ENCODE measurements at regions not wholly inside any gene's neighbourhood (a gene's known extent, or its start where the extent isn't known, plus 50 kb on each side); places are given as distances from the start of the nearest gene placed in this dataset.

GRCh38 chr13:40236566-40237168 lies 429.8 kb downstream of the FOXO1 start:
- WGBS, 3 donors = 66 to 77% (median 70%) methylated on average over 12 of the region's 12 CpGs

GRCh38 chr13:40238761-40239160 lies 427.7 kb downstream of the FOXO1 start:
- H3K36me3 ChIP-seq = no peaks in the 10 kb centered on the region
- H3K4me1 ChIP-seq (ENCODE audit: insufficient read depth) = peaks cover 2% of the 10 kb centered on the region
- no peak overlapping the region for H3K27ac ChIP-seq
- no peak overlapping the region for H3K4me3 ChIP-seq
- H3K9me3 ChIP-seq = no peaks in the 10 kb centered on the region
- DNase-seq = no peak
- no peaks in the 10 kb centered on the region for H3K27me3 ChIP-seq
- TF ChIP-seq EP300 (IDR thresholded peaks at IDR 0.05) (no peak), POLR2A (IDR thresholded peaks at IDR 0.05) (no peak), CTCF (IDR thresholded peaks at IDR 0.05) (no peak)
- 92 to 97% (median 95%) methylated on average over 3 of the region's 3 CpGs for WGBS, 3 donors
- intact Hi-C loops (cut with DNase I) = loop anchor here in 3 of 4 donors (10.0 kb wide), 3 partner anchors 164 to 426 kb away; partner anchors contain the start of gene FOXO1 (in 1 of the 3)

More at GRCh38 chr13:40236566-40237168, 429.8 kb downstream of the FOXO1 start:
- peak in 2 of 5 donors; percentile 50 to 75 for DNase-seq
- peak overlapping the region in 1 of 2 donors; percentile 35 for H3K27ac ChIP-seq
- H3K27me3 ChIP-seq = no peaks in the 10 kb centered on the region
- H3K36me3 ChIP-seq = no peaks in the 10 kb centered on the region
- no peaks in the 10 kb centered on the region for H3K9me3 ChIP-seq
- intact Hi-C loops (cut with DNase I) = loop anchor here in 3 of 4 donors (10.0 kb wide), 3 partner anchors 162 to 428 kb away; partner anchors contain the start of gene FOXO1 (in 1 of the 3)
- TF ChIP-seq EP300 (IDR thresholded peaks at IDR 0.05) (peak; percentile 93), CTCF (IDR thresholded peaks at IDR 0.05) (no peak)
- H3K4me3 ChIP-seq = no peak overlapping the region
- H3K4me1 ChIP-seq (ENCODE audit: insufficient read depth) = peaks cover 2% of the 10 kb centered on the region

GRCh38 chr13:40240293-40240692 lies 426.1 kb downstream of the FOXO1 start:
- no peaks in the 10 kb centered on the region for H3K36me3 ChIP-seq
- 87 to 94% (median 88%) methylated on average over 2 of the region's 2 CpGs for WGBS, 3 donors
- no peak overlapping the region for H3K4me3 ChIP-seq
- no peak overlapping the region for H3K27ac ChIP-seq
- DNase-seq = no peak
- intact Hi-C loops (cut with DNase I) = no loop called here
- no peaks in the 10 kb centered on the region for H3K9me3 ChIP-seq
- TF ChIP-seq EP300 (IDR thresholded peaks at IDR 0.05) = no peak
- no peak for TF ChIP-seq POLR2A (IDR thresholded peaks at IDR 0.05)
- no peak for TF ChIP-seq CTCF (IDR thresholded peaks at IDR 0.05)
- no peaks in the 10 kb centered on the region for H3K27me3 ChIP-seq
- no peaks in the 10 kb centered on the region for H3K4me1 ChIP-seq (ENCODE audit: insufficient read depth)

- no peaks in the 10 kb centered on the region for H3K4me1 ChIP-seq (ENCODE audit: insufficient read depth)
- WGBS, 3 donors = 93 to 95% (median 93%) methylated on average over 3 of the region's 3 CpGs
- intact Hi-C loops (cut with DNase I) = no loop called here
- no peak for DNase-seq
- H3K27me3 ChIP-seq = no peaks in the 10 kb centered on the region
- no peak overlapping the region for H3K27ac ChIP-seq
- no peak for TF ChIP-seq CTCF (IDR thresholded peaks at IDR 0.05)
- TF ChIP-seq POLR2A (IDR thresholded peaks at IDR 0.05) = no peak
- H3K9me3 ChIP-seq = no peaks in the 10 kb centered on the region
- no peaks in the 10 kb centered on the region for H3K36me3 ChIP-seq
- no peak overlapping the region for H3K4me3 ChIP-seq
Measured at GRCh38 chr13:40241125-40241798, 425.2 kb downstream of the FOXO1 start.
